HT-29 (cell line): ENCODE measurements at regions not wholly inside any gene's neighbourhood (a gene's known extent, or its start where the extent isn't known, plus 50 kb on each side); places are given as distances from the start of the nearest gene placed in this dataset.
A peak's percentile ranks its signal among the peaks of the same experiment; 100 is the strongest.

Experiments
- DNase-seq: peaks from one replicate; pipeline ENCODE4 v3.0.0-alpha.2; 2015; ENCODE audit warnings: low spot score

DNA sequence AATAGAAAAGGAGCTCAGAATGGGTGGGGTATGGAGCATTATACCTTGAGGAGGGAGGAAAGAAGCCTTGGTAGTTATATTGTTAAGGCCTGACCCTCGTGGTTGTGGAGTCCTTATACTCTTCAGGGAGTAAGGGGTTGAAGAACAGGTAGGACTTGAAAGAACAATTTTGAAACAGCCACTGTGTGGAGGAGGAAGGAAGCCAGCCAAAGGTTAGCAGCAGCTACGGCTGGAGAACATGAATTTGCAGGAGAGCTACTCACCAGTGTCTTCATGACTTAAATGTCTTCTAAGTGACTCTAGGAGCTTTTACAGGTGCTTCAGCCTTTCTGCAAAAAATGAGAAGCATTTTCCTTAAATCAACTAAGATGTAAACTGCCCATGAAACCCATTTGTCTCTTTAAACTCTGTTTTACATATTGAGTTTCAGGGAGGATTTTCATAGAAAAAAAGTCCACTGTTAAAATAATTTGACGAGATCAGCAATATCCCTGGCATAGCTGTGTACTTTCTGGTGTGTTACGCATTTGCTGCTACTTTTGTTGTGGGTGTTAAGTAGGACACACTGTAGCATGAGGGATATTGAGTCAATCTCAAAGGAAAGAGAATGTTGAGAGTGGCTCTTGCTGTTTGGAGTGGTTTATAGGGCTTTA lies 110.6 kb upstream of the ELL2 start:
- DNase-seq = no peak

DNA sequence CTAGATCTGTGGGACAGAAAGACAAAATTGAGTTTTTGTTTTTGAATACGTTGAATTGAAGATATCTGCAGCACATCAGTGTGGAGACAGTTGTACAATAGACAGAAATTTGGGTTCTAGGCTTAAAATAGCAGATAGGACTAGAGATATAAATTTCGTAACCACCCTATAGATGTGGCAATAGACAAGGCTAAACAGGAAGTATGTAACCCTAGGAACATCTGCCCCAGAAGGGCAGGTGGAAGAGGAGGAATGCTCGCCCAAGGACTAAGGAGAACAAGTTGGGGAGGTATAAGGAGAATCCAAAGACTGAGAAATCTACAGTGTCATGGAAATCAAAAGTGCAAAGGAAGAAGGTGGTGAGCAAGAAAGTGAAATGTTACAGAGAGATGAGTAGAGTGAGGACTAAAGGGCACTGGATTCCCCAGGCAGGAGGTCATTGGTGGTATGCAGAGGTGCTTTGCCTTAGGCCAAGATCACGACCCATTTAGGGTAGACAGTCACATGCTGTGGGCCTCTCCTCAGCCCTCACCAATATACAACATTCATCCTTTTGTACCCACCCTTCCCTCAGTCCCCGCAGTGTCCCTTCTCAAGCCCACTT lies 109.1 kb upstream of the ELL2 start:
- DNase-seq = no peak

DNA sequence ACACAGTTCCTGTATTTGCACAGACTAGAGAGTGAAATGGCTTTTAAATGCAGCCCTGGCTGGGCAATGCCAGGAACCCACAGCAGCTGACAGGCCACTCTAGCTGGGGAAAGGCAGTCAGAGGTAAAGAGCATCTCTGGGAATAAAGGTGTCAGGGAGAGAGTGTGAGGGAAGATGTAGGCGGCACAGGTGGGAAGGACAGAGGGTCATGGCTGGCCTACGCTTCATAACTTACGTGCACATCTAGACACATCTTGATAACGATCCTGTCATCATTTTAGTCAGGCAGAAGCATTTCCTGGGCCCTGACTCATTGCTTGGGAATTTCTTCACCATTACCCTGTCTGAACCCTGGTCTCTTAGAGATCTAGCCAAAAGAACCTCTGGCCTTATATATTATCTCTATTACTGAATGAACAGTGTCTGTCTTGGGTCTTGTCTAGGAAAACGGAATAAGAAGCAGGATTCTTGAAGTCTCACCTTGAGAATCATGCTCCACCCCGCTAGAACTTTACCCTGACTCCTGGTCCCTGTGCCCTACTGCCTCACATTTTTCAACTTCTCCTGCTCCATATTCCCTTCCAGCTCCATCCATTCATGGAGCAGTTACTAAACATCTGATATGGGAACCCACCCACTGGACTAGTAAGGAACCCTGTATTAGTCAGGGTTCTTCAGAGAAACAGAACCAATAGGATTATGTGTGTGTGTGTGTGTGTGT lies 106.4 kb upstream of the ELL2 start:
- DNase-seq = peak; percentile 59

DNA sequence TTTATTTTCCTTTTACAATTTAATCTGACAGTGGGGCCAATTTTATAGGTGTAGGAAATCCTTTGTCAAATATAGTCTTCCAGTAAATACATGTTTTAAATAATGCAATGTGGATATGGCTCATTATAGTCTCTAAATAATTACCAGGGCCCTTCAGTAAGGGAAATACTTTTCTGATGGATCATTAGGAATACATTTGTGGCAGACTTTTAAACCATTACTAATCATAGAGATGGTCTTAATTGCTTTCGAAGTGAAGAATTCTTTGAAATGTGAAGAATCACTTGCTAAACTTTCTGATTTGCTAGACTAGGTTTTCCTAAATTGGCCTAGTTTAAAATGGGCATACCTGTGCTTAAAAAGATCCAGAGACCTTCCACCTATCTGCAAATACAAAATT lies 105.6 kb upstream of the ELL2 start:
- DNase-seq = no peak

DNA sequence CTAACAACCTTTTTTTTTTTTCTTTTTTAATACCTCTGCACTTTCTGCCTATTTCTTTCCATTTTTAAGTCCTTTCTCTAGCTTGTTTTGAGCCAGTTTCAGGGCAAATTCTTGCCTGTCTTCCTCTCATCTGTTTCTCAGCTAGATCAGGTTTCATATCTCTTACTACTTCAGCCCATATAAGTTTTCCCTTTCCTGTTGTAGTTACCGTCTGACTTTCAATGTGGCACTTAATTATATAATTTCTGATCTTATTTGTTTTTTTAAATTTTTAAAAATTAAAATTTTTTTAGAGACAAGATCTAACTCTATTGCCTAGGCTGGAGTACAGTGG lies 104.7 kb upstream of the ELL2 start:
- no peak for DNase-seq

DNA sequence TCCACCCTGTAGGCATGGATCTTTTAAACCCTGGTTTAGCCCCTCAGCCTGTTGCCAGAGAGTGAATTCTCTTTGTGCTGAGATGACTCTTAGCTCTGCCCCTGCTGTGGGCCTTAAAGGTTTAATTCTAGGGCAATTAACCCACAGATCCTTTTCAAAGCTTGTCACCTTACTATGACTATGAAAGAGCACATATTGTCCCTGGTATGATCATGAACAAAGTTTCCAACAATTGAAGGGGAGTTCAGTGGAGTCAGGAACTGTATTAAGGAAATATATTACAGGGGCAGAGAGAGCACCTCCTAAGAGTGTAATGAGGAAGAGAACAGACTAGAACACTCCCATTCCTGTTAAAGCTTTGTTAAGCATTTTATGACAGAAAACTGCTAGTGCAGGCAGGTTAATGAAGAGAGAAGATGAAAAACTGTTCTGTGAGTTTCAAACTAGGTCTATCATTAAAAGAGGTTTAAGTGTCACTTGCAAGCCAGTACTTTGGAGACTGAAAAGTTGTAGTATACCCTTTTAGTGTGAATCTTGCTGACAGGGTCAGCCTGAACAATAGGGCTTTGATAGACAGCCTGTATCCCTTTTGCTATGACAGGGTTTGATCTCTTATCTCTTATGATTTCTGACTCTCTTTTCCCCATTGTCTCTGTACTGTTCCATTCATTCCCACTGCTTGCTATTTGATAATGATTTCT lies 104.2 kb upstream of the ELL2 start:
- no peak for DNase-seq

DNA sequence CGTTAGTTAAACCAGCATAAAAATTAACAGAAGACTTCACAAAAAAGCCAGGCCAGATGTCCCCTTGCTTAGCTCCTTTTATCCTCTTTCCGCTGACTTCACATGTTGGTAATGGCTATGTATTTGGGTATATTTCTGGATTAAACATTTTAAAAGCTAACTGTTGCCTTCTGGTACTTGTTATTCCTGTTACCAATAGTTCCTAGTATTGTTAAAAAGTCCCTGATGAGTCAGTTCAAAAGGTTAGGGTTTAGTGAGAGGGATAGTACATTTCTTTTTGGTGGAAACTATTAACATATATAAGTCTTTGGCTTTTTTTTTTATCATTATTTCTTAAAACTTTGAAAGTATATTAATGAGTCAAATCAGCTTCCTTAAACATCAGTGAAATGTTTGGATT lies 103.2 kb upstream of the ELL2 start:
- no peak for DNase-seq

DNA sequence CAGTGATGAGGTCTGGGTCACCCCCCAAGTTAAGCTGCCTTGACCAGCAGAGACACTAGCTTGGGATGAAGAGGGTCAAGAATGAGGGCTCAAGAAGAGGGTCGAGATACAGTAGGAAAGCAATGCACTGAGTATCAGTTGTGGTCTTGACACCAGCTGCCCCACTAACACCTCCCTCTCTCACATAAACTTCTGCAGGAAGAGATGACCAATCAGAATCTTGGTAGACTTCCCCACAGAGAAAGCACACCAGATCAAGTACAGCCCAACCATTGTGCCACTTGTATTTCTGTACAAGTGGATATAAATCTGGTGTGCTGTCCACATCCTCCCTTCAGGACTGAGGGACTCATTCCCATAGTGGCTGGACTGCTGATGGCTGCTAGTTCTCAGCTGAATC lies 101.2 kb upstream of the ELL2 start:
- DNase-seq = no peak

DNA sequence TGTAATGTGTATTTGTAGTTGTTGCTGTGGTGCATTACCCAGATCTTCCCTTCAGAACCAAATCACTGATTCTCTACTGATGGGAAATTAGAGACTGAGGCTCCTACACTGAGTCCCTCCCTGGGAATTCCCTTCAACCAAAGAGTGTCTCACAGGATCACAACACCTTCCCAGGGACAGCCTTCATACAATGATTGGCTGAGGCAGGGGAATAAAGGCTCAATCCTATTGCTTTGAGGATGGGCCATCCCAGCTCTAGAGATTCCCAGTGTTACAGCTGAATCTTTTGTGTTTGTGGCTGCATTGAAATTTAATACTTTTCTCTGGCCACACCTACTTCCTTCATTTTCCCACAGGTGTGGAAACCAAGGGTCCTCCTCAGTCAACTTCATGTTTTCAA lies 96.4 kb upstream of the ELL2 start:
- DNase-seq = no peak

DNA sequence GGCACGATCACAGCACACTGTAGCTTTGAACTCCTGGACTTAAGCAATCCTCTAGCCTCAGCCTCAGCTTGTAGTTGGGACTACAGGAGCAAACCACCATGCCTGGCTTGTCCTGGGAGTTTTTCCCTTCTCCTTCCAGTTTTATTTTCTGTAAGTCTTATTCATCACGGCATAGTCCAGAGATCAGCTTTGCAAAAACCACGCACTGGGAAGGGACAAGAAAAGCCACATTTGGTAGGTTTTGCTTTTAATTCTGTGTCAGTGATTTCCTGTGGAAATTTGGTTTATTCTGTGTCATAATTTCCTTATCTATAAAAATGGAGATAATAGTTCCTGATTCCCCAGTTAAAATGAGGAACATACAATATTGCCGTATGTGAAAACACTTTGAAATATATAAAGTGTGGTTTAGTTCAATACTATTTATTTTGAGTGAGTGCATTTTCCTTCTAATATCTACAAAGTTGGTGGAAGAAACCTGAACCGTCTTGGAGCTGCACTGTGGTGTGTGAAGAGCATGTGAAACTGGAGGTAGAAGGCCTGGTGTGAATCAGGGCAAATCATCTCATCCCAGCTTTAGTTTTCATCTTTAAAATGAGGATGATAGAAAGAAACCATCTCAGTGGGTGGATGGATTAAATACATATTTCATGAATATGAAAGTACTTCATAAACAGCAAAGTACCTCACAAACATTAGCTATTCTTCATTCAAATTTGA lies 92.8 kb upstream of the ELL2 start:
- no peak for DNase-seq

DNA sequence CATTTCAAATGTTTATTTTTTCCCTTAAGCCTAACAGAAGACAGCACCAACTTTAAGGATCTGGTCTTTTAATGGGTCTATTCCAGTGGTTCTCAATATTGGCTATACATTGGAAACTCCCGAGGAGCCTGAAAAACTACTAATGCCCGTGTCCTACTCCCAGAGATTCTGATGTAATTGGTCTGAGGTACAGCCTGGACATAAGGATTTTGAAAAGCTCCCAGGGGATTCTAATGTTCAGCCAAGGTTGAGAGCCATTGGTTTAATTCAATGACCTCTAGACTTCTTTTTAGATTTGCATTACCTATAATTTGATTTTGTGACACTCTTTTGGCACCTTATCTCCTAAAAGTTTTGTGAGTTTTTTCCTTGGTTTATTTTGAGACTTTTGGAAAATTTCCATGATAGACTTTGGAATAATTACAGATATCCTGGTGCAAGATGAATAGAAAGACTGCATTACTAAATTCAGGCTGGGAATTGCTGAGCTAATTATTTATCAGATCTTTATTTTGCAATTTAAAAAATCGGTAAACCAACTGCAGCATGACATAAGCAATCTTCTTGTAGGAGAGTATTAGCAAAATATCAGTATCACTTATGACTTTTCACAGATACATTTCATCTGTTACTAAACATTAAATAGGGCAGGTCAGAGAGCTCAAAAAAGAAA lies 91.5 kb upstream of the ELL2 start:
- no peak for DNase-seq

DNA sequence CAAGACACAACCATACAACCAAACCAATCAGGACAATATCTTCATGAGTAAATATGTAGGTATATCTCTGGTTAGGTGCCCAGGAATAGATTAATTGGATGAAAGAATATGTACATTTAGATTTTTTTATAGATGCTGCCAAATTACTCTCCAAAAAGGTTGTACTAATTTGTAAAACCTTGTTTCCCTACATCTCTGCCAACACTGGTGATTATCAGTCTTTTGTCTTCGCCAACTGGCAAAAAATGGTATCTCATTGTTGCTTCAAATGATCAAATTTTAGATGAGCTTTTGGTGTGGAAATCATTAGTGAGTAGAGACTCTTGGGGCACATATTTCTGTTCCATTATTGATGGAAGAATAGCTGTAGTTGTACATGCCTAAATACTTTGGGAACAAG lies 90.7 kb upstream of the ELL2 start:
- DNase-seq = no peak

DNA sequence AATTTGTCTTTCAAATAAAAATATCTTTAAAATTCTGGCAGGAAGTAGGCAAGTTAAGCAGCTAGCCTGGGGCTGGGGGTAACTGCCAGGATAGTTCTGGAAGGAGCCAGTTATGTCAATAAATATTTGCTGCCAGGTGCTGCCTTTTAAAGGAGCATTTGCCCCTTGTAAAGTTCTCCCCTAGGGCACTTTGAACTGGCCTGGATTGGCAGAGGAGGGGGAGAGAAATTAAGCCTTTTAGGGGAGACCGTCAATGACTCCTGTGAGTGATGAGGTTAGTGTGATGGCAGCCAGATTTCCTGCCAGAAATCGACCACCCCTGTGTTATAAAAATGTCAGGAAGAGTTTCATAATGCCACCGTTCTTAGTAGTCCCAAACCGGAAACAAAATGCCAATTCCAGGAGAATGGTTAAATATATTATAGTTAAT lies 89.8 kb upstream of the ELL2 start:
- no peak for DNase-seq

DNA sequence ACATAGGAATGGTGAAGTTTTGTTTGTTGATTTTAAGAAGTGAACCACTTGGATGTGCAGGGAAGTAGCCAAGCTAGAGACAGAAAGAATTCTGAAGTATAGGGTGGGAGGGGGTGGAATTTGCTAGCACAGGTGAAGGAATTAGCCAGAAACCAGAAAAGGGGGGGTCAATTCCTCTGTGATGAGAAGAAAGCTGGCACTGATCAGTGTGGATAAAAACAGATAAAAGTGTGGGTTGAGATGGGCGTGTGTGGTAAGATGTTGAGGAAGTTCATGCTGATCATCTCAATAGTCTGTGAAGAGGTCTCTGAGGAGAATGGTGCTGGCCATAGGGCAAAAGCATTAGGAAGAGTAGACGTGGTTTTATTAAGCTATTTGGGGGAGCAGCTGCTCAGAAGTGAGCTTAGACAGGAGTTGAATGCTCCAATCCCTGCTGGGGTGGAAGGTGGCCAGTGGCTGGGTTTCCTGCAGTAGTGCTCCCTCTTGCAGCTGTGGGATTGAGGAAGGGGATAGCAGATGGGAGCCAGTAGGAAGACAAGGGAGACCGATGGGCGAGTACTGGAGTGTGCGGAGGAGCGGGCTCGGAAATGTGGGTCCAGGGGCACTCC lies 88.7 kb upstream of the ELL2 start:
- no peak for DNase-seq

DNA sequence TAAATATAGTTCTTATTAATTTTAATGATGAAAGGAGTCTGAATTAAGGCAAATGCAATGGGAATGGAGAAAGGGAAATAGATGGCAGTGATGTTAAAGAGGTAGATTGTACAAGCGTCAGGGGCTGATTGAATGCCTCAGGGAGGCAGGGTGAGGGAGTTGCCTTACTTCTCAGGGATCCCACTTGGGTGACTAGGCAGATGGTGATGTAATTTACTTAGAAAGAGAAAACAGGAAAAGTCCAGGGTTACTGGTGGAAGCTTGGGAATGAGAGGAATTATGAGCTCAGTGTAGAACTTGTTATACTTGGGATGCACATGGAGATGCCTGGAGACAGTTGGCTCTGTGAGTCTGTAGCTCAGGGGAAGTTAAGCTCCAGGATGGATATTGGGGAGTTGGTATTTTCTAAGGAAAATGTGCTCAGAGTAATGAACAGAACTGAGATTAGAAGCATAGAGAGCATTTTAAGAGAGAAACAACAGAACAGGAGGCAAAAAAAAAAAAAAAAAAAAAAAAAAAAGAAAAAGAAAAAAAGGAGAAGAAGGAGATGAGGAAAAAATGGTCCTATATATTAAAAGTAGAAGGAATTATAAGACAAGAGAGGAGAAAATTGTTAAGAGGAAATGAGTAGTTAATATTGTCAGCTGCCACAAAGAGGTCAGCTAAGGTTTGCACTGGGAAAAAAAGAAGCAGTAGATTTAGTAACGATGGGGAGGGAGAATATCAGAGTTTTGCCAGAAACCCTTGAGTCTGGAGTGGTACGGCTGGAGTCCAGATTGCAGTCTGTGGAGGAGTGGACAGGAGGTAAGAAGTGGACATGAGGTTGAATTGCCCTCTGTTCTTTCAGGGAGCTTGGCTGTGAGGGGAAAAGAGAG lies 88.0 kb upstream of the ELL2 start:
- DNase-seq = no peak

DNA sequence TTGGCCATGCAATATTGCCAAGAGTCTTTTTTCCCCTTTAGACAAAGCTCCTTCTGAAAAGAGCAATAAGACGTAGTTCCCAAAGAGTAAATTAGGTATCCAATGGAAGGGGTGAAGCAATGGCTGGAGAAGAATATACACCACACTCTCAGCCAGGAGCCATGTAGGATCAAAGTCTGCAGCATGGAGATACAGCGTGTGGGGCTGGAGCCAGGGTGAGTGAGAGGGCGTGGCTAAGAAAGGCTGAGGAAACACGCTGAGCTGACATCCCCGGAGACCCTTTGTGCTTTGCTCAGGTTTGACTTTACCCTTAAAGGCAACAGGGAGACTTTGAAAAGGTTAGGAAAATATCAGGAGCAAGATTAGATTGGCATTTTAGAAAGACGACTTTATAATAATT lies 87.1 kb upstream of the ELL2 start:
- no peak for DNase-seq

DNA sequence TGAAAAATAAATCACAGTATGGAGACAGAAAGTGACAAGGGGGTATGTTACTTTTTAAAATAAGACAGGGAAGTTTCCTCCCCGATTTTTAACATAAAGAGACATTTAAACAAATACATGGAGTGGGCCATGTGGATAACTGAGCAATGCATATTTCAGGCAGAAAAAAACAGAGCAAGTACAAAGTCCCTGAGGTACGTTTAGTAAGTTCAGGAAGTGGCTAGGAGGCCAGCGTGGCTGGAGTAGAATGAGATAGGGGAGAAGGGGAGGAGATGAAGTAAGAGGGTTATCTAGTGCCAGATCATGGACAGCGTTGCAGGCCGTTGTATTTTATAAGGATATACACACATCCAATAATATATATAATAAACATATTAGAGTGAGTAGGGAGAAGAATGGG lies 84.2 kb upstream of the ELL2 start:
- no peak for DNase-seq

DNA sequence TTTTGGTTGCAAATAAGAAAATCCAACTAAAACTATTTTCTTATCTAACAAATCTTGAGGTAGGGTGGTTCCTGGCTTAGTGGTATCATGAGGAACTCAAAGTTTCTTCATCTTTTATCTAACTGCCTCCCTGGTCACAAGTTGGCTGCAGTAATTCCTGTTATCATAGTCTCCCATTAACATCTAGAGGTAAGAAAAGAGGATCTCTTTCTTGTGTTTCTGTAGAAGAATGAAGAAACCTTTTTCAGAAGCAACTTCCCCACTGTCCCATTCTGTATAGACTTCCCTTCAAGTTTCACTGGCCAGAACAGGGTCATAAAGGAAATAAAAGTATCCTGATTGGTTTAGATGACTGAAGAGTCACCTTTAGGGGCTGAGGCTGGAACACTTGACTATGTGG lies 81.8 kb upstream of the ELL2 start:
- DNase-seq = no peak

DNA sequence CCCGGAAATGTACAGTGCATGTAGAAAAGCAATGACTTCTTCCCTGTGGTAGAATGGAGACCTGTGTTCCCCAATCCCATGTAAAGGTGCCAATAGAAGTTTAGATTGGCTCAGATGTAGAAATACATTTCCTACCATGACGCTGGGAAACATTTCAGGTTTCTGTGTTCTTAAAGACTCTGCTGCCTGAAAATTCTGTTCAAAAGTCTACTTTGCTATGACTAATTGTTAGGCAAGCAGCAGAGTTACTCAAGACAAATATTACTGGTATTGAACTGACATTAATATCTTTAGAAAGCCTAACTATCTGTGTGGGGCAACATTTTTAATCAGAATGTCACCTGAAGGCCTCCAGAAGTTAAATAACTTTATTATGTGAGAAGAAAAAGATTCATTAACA lies 75.5 kb upstream of the ELL2 start:
- no peak for DNase-seq

DNA sequence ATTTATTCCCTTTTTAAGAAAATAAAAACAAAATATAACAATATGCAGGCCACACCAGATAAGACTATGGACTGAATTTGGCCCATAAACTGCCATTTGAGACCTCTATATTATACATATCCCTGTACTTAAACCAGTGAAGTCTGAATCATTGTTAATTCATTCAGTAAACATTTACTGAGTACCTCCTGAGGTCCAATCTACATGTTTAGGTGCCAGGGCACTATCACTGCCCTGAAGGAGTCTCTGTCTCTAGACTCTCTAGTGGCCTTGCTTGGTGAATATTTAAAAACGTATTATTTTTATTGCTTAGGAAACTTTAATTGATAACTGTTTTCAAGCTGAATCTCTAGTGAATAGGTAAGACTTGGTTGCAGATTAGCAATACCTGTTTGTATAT lies 74.7 kb upstream of the ELL2 start:
- no peak for DNase-seq
